ENCODE measurements at regions not wholly inside any gene's neighbourhood (a gene's known extent, or its start where the extent isn't known, plus 50 kb on each side); places are given as distances from the start of the nearest gene placed in this dataset.

GRCh38 chr17:79680318-79680695 lies 50.4 kb upstream of the ENPP7 start:
- no peak for ATAC-seq
- no peak for TF ChIP-seq CTCF (IDR thresholded peaks at IDR 0.05)

GRCh38 chr17:79679631-79680317 lies 51.0 kb upstream of the ENPP7 start:
- H3K9me3 ChIP-seq, result no peaks in the 10 kb centered on the region
- ATAC-seq (no peak), DNase-seq (no peak)
- no peaks in the 10 kb centered on the region for H3K36me3 ChIP-seq
- intact Hi-C loops (cut with DNase I), result no loop called here
- peaks cover 14% of the 10 kb centered on the region for H3K27me3 ChIP-seq
- no peaks in the 10 kb centered on the region for H3K4me1 ChIP-seq
- no peak overlapping the region for H3K27ac ChIP-seq
- no peak overlapping the region for H3K4me3 ChIP-seq
- no peak for TF ChIP-seq CTCF (IDR thresholded peaks at IDR 0.05)

More at GRCh38 chr17:79680318-79680695, 50.4 kb upstream of the ENPP7 start:
- intact Hi-C loops (cut with DNase I), result no loop called here
- Histone ChIP-seq H3K9me3 (no peaks in the 10 kb centered on the region), H3K4me3 (no peak overlapping the region), H3K27me3 (peaks cover 14% of the 10 kb centered on the region), H3K4me1 (no peaks in the 10 kb centered on the region), H3K27ac (no peak overlapping the region), H3K36me3 (no peaks in the 10 kb centered on the region)
- no peak for DNase-seq

GRCh38 chr17:79678736-79679255 lies 51.9 kb upstream of the ENPP7 start:
- no peak for TF ChIP-seq CTCF (IDR thresholded peaks at IDR 0.05)
- peaks cover 7% of the 10 kb centered on the region for H3K27me3 ChIP-seq
- H3K4me1 ChIP-seq, result no peaks in the 10 kb centered on the region
- intact Hi-C loops (cut with DNase I), result no loop called here
- DNase-seq, result no peak
- no peaks in the 10 kb centered on the region for H3K9me3 ChIP-seq
- H3K4me3 ChIP-seq, result no peak overlapping the region
- no peak overlapping the region for H3K27ac ChIP-seq
- no peaks in the 10 kb centered on the region for H3K36me3 ChIP-seq
- no peak for ATAC-seq

- DNase-seq (no peak), ATAC-seq (no peak)
- Histone ChIP-seq H3K9me3 (peaks cover 4% of the 10 kb centered on the region), H3K27ac (no peak overlapping the region), H3K36me3 (no peaks in the 10 kb centered on the region), H3K4me1 (no peaks in the 10 kb centered on the region), H3K4me3 (no peak overlapping the region), H3K27me3 (peaks cover 7% of the 10 kb centered on the region)
- TF ChIP-seq CTCF (IDR thresholded peaks at IDR 0.05), result no peak
- intact Hi-C loops (cut with DNase I), result no loop called here
Measured at GRCh38 chr17:79678091-79678735, 52.5 kb upstream of the ENPP7 start.

- intact Hi-C loops (cut with DNase I), result no loop called here
- no peak for ATAC-seq
- no peak overlapping the region for H3K4me3 ChIP-seq
- H3K4me1 ChIP-seq, result no peaks in the 10 kb centered on the region
- H3K27ac ChIP-seq, result no peak overlapping the region
- H3K9me3 ChIP-seq, result peaks cover 4% of the 10 kb centered on the region
- H3K27me3 ChIP-seq, result peaks cover 7% of the 10 kb centered on the region
- DNase-seq, result no peak
- TF ChIP-seq CTCF (IDR thresholded peaks at IDR 0.05), result no peak
- no peaks in the 10 kb centered on the region for H3K36me3 ChIP-seq
Measured at GRCh38 chr17:79677646-79678045, 53.1 kb upstream of the ENPP7 start.
